Activated CD8-positive, alpha-beta T cell treated with anti-CD3 and anti-CD28 coated beads, Interleukin-2, amount 10 ng/mL, durations not matched to agents 7 days and 5 days (primary cell): ENCODE measurements at regions not wholly inside any gene's neighbourhood (a gene's known extent, or its start where the extent isn't known, plus 50 kb on each side); places are given as distances from the start of the nearest gene placed in this dataset.
A peak's percentile ranks its signal among the peaks of the same experiment; 100 is the strongest.

Experiments
- ATAC-seq: fragments of 150-1000 bp; cut with Tn5 transposase; one replicate; pipeline ENCODE4 v1.10.0; 2021; ENCODE audit warnings: moderate library complexity
- CTCF ChIA-PET: fragments of 350-600 bp; sonication (Branson Sonifier 250); formaldehyde crosslinking; loops from one replicate; lab custom pipeline; 2021; ENCODE audit warnings: antibody characterized with exemption; lab: Charles Lee
- POLR2A ChIA-PET: fragments of 350-600 bp; sonication (Branson Sonifier 250); formaldehyde crosslinking; loops from one replicate; lab custom pipeline; 2021; ENCODE audit warnings: antibody characterized with exemption; lab: Charles Lee
- DNase-seq: peaks from one replicate; pipeline ENCODE4 v3.0.0-alpha.2; 2020
- H3K27ac Mint-ChIP-seq: one replicate; pipeline ENCODE4 v1.8.0; 2021; ENCODE audit warnings: mild to moderate bottlenecking, mixed read lengths
- H3K27me3 Mint-ChIP-seq: one replicate; pipeline ENCODE4 v1.8.0; 2021; ENCODE audit warnings: low read depth, mixed read lengths
- H3K36me3 Mint-ChIP-seq: one replicate; pipeline ENCODE4 v1.8.0; 2021; ENCODE audit warnings: low read depth, mixed read lengths
- H3K4me1 Mint-ChIP-seq: one replicate; pipeline ENCODE4 v1.8.0; 2021; ENCODE audit warnings: low read depth, mixed read lengths
- H3K4me3 Mint-ChIP-seq: one replicate; pipeline ENCODE4 v1.8.0; 2021; ENCODE audit warnings: mild to moderate bottlenecking, mixed read lengths
- H3K9me3 Mint-ChIP-seq: one replicate; pipeline ENCODE4 v1.8.0; 2022; ENCODE audit warnings: mixed read lengths; ENCODE audit not compliant: insufficient read depth

GRCh38 chr2:206368484-206368883 lies 74.8 kb upstream of the ADAM23 start:
- H3K36me3 Mint-ChIP-seq = no peaks in the 10 kb centered on the region
- H3K9me3 Mint-ChIP-seq = peaks cover 3% of the 10 kb centered on the region
- no peak overlapping the region for H3K4me3 Mint-ChIP-seq
- no peak overlapping the region for H3K27ac Mint-ChIP-seq
- no peaks in the 10 kb centered on the region for H3K27me3 Mint-ChIP-seq
- ATAC-seq = no peak
- no peaks in the 10 kb centered on the region for H3K4me1 Mint-ChIP-seq
- POLR2A ChIA-PET = no interaction called here
- no peak for DNase-seq
- CTCF ChIA-PET = no interaction called here

DNA sequence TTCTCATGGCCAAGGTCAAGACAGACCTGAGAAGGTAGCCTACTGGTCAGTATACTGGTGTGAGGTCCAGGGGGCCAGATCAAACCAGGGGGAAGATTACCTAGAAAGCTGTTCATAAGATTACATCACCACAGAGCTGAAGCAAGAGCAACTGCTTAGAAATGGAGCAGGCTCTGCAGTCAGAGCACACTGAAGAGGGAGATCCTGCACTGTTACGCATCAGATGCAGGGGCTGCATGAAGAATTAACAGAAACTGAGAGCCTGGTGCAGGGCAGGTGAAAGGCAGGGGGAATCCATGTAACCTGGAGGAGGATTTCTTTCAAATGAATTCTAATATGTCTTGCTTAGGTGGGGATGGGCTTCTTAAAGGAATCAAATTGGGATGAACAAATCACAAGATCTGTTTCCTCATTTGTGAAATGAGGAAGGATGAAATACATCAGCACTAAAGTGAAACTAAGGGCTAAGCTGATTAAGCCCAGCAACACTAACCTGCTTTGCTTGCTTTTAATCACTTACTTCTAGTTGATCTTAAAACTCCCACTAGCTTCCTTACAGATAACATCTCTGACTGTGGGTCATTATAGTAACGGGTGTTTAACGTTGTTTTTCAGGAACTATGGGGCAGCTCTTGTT lies 74.3 kb upstream of the ADAM23 start:
- Mint-ChIP-seq H3K27me3 (no peaks in the 10 kb centered on the region), H3K27ac (no peak overlapping the region), H3K4me1 (no peaks in the 10 kb centered on the region), H3K36me3 (no peaks in the 10 kb centered on the region), H3K9me3 (peaks cover 4% of the 10 kb centered on the region), H3K4me3 (no peak overlapping the region)
- ChIA-PET CTCF (no interaction called here), POLR2A (no interaction called here)
- ATAC-seq (no peak), DNase-seq (no peak)

DNA sequence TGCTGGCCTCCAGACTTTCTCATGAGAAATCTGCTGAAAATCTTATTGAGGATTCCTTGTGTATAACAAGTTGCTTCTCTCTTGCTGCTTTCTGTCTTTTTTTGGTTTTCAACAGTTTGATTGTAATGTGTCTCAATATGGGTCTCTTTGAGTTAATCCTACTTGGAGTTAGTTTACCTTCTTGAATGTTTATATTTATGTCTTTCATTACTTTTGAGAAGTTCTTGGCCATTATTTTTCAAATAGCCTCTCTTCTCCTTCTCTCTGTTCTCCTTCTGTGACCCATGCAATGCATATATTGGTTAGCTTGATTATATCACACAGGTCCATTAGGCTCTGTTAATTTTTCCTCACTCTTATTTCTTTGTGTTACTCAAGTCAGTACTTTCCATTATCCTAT lies 67.4 kb upstream of the ADAM23 start:
- ChIA-PET CTCF (no interaction called here), POLR2A (no interaction called here)
- ATAC-seq (no peak), DNase-seq (no peak)
- Mint-ChIP-seq H3K27ac (no peak overlapping the region), H3K36me3 (no peaks in the 10 kb centered on the region), H3K4me1 (no peaks in the 10 kb centered on the region), H3K27me3 (peaks cover 2% of the 10 kb centered on the region), H3K9me3 (peaks cover 4% of the 10 kb centered on the region), H3K4me3 (no peak overlapping the region)

GRCh38 chr2:206378835-206379234 lies 64.5 kb upstream of the ADAM23 start:
- Mint-ChIP-seq H3K4me1 (no peaks in the 10 kb centered on the region), H3K4me3 (no peak overlapping the region), H3K9me3 (no peaks in the 10 kb centered on the region), H3K36me3 (no peaks in the 10 kb centered on the region), H3K27ac (no peak overlapping the region), H3K27me3 (peaks cover 2% of the 10 kb centered on the region)
- ChIA-PET CTCF (interaction anchor here (1.3 kb wide), 1 partner anchor 25 kb away, joined by 3 read pairs; no protein-coding TSS in a partner anchor), POLR2A (no interaction called here)
- ATAC-seq = no peak
- DNase-seq = no peak

DNA sequence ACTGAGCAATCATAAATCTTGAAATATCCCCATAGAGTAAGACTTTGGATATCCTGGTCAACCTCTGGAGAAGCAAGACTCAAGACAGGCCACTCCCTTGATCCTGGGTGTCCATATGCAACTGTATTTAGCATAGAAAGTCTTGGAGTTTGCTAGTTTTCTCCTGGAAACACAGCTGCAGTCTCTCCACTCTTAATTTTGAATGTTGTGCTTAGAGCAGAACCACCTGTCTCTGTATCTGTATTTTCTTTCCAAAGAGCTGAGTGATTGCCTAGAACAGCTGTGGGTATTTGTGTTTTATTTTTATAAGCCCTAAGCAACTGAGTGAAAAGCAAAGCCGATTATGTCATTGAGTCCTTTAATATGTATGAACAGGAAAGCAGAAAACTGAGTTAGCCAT lies 64.1 kb upstream of the ADAM23 start:
- H3K4me1 Mint-ChIP-seq = no peaks in the 10 kb centered on the region
- DNase-seq (no peak), ATAC-seq (no peak)
- ChIA-PET CTCF (interaction anchor here (1.3 kb wide), 1 partner anchor 25 kb away, joined by 3 read pairs; no protein-coding TSS in a partner anchor), POLR2A (no interaction called here)
- no peaks in the 10 kb centered on the region for H3K36me3 Mint-ChIP-seq
- H3K4me3 Mint-ChIP-seq = no peak overlapping the region
- peaks cover 2% of the 10 kb centered on the region for H3K27me3 Mint-ChIP-seq
- no peaks in the 10 kb centered on the region for H3K9me3 Mint-ChIP-seq
- H3K27ac Mint-ChIP-seq = no peak overlapping the region

- CTCF ChIA-PET = no interaction called here
- Mint-ChIP-seq H3K9me3 (no peaks in the 10 kb centered on the region), H3K4me1 (no peaks in the 10 kb centered on the region), H3K27me3 (peaks cover 2% of the 10 kb centered on the region), H3K36me3 (no peaks in the 10 kb centered on the region), H3K27ac (no peak overlapping the region), H3K4me3 (no peak overlapping the region)
- DNase-seq (no peak), ATAC-seq (no peak)
- POLR2A ChIA-PET = no interaction called here
Measured at GRCh38 chr2:206379886-206380285, 63.4 kb upstream of the ADAM23 start.

DNA sequence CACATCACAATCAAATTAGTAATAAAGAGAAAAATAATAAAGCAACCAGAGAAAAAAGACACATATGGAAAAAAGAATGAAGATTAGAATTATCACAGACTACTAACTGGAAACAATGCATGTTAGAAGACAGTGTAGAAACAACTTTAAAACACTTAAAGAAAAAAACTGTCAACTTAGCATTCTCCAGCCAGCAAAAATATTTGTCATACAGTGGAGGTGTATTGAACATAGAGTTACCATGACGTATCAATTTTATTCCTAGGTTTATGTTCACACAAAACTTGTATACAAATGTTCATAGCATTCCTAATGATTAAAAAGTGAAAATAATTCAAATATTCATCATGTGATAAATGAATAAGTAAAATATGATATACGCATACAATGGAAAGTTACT lies 61.5 kb upstream of the ADAM23 start:
- Mint-ChIP-seq H3K9me3 (no peaks in the 10 kb centered on the region), H3K4me1 (no peaks in the 10 kb centered on the region), H3K4me3 (no peak overlapping the region), H3K27me3 (peaks cover 2% of the 10 kb centered on the region), H3K36me3 (no peaks in the 10 kb centered on the region), H3K27ac (no peak overlapping the region)
- no peak for ATAC-seq
- DNase-seq = no peak
- ChIA-PET POLR2A (no interaction called here), CTCF (no interaction called here)

- CTCF ChIA-PET = no interaction called here
- no peaks in the 10 kb centered on the region for H3K4me1 Mint-ChIP-seq
- POLR2A ChIA-PET = no interaction called here
- peaks cover 2% of the 10 kb centered on the region for H3K27me3 Mint-ChIP-seq
- no peaks in the 10 kb centered on the region for H3K36me3 Mint-ChIP-seq
- no peak overlapping the region for H3K27ac Mint-ChIP-seq
- H3K9me3 Mint-ChIP-seq = no peaks in the 10 kb centered on the region
- no peak overlapping the region for H3K4me3 Mint-ChIP-seq
- DNase-seq = no peak
- ATAC-seq = no peak
Measured at GRCh38 chr2:206383669-206384068, 59.7 kb upstream of the ADAM23 start.

GRCh38 chr2:206387808-206388207 lies 55.5 kb upstream of the ADAM23 start:
- CTCF ChIA-PET = interaction anchor here (0.6 kb wide), 1 partner anchor 153 kb away, joined by 3 read pairs; no protein-coding TSS in a partner anchor
- DNase-seq (no peak), ATAC-seq (no peak)
- H3K4me1 Mint-ChIP-seq = no peaks in the 10 kb centered on the region
- H3K27ac Mint-ChIP-seq = no peak overlapping the region
- no peaks in the 10 kb centered on the region for H3K36me3 Mint-ChIP-seq
- no peaks in the 10 kb centered on the region for H3K27me3 Mint-ChIP-seq
- POLR2A ChIA-PET = no interaction called here
- no peak overlapping the region for H3K4me3 Mint-ChIP-seq
- H3K9me3 Mint-ChIP-seq = no peaks in the 10 kb centered on the region

DNA sequence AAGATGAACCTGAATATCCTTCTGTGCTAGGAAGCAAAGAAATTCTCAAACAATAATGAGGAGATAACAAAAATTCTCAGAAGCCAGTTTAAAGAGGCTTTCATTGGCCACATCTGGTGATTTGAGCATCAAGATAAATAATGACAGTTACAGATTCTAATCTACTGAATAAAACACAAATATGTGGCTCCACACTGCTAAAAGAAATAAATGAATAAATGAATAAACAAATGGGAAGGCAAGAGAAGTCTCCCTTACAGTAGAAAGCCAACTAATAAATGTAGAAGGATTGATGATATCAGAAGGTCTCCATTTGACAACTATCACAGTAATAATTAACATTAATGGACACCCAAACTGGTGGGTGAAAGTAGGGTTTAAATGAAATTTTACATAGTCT lies 54.6 kb upstream of the ADAM23 start:
- no peaks in the 10 kb centered on the region for H3K4me1 Mint-ChIP-seq
- DNase-seq = no peak
- H3K27me3 Mint-ChIP-seq = no peaks in the 10 kb centered on the region
- H3K27ac Mint-ChIP-seq = no peak overlapping the region
- ChIA-PET POLR2A (no interaction called here), CTCF (no interaction called here)
- no peak for ATAC-seq
- no peaks in the 10 kb centered on the region for H3K9me3 Mint-ChIP-seq
- H3K4me3 Mint-ChIP-seq = no peak overlapping the region
- H3K36me3 Mint-ChIP-seq = no peaks in the 10 kb centered on the region

DNA sequence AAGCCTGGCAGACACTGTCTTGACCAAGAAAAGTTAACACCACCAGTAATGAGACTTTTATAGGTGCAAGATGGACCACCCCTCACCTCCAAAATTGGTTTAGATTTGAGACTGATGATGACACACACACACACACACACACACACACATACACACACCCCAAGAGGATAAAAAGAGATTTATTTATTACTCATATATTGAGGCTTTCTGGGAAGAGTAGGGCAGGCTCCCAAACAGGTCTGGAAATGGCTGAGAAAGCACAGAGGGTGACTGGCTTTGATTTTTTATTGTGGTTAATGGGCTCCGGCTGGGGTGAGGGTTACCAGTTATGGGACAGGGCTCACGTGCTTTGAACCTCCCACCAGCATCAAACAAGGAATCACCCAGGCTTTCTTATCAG lies 54.2 kb upstream of the ADAM23 start:
- ChIA-PET CTCF (no interaction called here), POLR2A (no interaction called here)
- H3K36me3 Mint-ChIP-seq = no peaks in the 10 kb centered on the region
- ATAC-seq = no peak
- no peak overlapping the region for H3K27ac Mint-ChIP-seq
- no peak overlapping the region for H3K4me3 Mint-ChIP-seq
- H3K9me3 Mint-ChIP-seq = no peaks in the 10 kb centered on the region
- H3K4me1 Mint-ChIP-seq = no peaks in the 10 kb centered on the region
- H3K27me3 Mint-ChIP-seq = no peaks in the 10 kb centered on the region
- DNase-seq = no peak

- Mint-ChIP-seq H3K27ac (no peak overlapping the region), H3K4me1 (no peaks in the 10 kb centered on the region), H3K27me3 (no peaks in the 10 kb centered on the region), H3K36me3 (no peaks in the 10 kb centered on the region), H3K4me3 (no peak overlapping the region), H3K9me3 (no peaks in the 10 kb centered on the region)
- ChIA-PET POLR2A (no interaction called here), CTCF (no interaction called here)
- no peak for DNase-seq
- no peak for ATAC-seq
Measured at GRCh38 chr2:206390181-206390580, 53.2 kb upstream of the ADAM23 start.

DNA sequence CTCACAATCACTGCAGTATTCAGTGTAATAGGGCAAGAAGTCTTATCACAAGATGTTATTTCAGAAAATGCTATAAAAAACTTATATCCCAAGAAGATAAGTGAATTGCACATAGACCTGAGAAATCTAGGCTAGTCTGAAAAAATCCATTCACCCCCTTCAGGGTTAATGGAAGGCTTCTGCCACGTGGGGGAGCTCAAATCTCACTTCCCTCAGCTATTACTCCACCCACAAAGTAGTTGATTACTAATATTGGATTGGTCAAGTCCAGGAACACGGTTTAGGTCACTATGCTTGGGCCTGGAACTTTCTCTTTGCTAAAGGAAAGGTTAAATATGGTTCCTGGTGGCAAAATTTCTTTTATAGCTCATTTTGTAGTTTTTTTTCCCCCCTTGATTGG lies 51.2 kb upstream of the ADAM23 start:
- ChIA-PET CTCF (interaction anchor here (1.0 kb wide), 1 partner anchor 166 kb away, joined by 6 read pairs; no protein-coding TSS in a partner anchor), POLR2A (no interaction called here)
- Mint-ChIP-seq H3K4me1 (no peaks in the 10 kb centered on the region), H3K9me3 (no peaks in the 10 kb centered on the region), H3K4me3 (no peak overlapping the region), H3K27ac (no peak overlapping the region), H3K27me3 (no peaks in the 10 kb centered on the region), H3K36me3 (no peaks in the 10 kb centered on the region)
- DNase-seq = peak; percentile 23
- ATAC-seq = no peak
